Caco-2 (cell line): ENCODE measurements at regions not wholly inside any gene's neighbourhood (a gene's known extent, or its start where the extent isn't known, plus 50 kb on each side); places are given as distances from the start of the nearest gene placed in this dataset.

Source experiments
- BruUV-seq: library from RNA; stranded (reverse); fragments of 400-500 nt; replicated peaks from 2 replicates; lab custom pipeline; 2021; lab: Mats Ljungman, UMichigan
- CTCF ChIA-PET: fragments of 300-600 bp; sonication (Branson Sonifier 250); formaldehyde crosslinking; loops from one replicate; lab custom pipeline; 2022; ENCODE audit warnings: antibody characterized with exemption; lab: Charles Lee
- POLR2A ChIA-PET: fragments of 300-600 bp; sonication (Branson Sonifier 250); formaldehyde crosslinking; loops from one replicate; lab custom pipeline; 2022; ENCODE audit warnings: antibody characterized with exemption; lab: Charles Lee
- DNase-seq, 2 experiments: peaks; one replicate each; pipeline versions ENCODE4 v3.0.0 to v3.0.0-alpha.2; 2020 to 2022
- H3K27me3 ChIP-seq: replicated peaks from 2 replicates; pipeline ENCODE4 v1.6.0; 2011; ENCODE audit warnings: low read length; ENCODE audit not compliant: control insufficient read depth, insufficient read depth
- H3K36me3 ChIP-seq: 2 replicates; pipeline ENCODE4 v1.5.1; 2011; ENCODE audit warnings: low read length; ENCODE audit not compliant: control insufficient read depth, insufficient read depth
- H3K4me1 ChIP-seq: fragments of 250-450 bp; sonication (Bioruptor Pico); 2 replicates; pipeline ENCODE4 v1.5.1; 2020; ENCODE audit warnings: mild to moderate bottlenecking
- H3K4me3 ChIP-seq: 2 replicates; pipeline ENCODE4 v1.5.1; 2011; ENCODE audit warnings: low read depth, mild to moderate bottlenecking, control low read depth, low read length
- H3K9me3 ChIP-seq: fragments of 250-450 bp; sonication (Bioruptor Pico); 2 replicates; pipeline ENCODE4 v1.5.1; 2020; ENCODE audit warnings: mild to moderate bottlenecking, moderate library complexity
- H3K27ac Mint-ChIP-seq: one replicate; pipeline ENCODE4 v1.8.0; 2022; ENCODE audit warnings: mixed read lengths; ENCODE audit not compliant: unreplicated experiment
- H3K27me3 Mint-ChIP-seq: one replicate; pipeline ENCODE4 v1.8.0; 2022; ENCODE audit warnings: mixed read lengths; ENCODE audit not compliant: insufficient read depth, unreplicated experiment
- H3K36me3 Mint-ChIP-seq: one replicate; pipeline ENCODE4 v1.8.0; 2022; ENCODE audit warnings: mild to moderate bottlenecking, mixed read lengths; ENCODE audit not compliant: insufficient read depth, unreplicated experiment
- H3K4me1 Mint-ChIP-seq: one replicate; pipeline ENCODE4 v1.8.0; 2022; ENCODE audit warnings: low read depth, mixed read lengths; ENCODE audit not compliant: unreplicated experiment
- H3K4me3 Mint-ChIP-seq: one replicate; pipeline ENCODE4 v1.8.0; 2022; ENCODE audit warnings: mild to moderate bottlenecking, moderate library complexity, mixed read lengths; ENCODE audit not compliant: unreplicated experiment
- H3K9me3 Mint-ChIP-seq: one replicate; pipeline ENCODE4 v1.8.0; 2022; ENCODE audit warnings: mixed read lengths; ENCODE audit not compliant: unreplicated experiment
- intact Hi-C: fragments of 100-400 bp; cut with micrococcal nuclease; formaldehyde crosslinking; loops from one replicate; pipeline ENCODE4 v1.10.0; 2022; ENCODE audit not compliant: unreplicated experiment
- TF ChIP-seq, protein P1 (sequence below), 2 experiments: fragments of 200-600 bp in 1 of 2; IDR thresholded peaks; 1 replicate in 1 of 2; 2 replicates in 1 of 2; pipeline versions ENCODE4 v1.5.1 to v1.8.0; 2011 to 2022; ENCODE audit warnings: antibody characterized with exemption in 1 of 2, control low read depth in 1 of 2, inconsistent platforms in 1 of 2, low read depth in 1 of 2, low read length in 1 of 2, mild to moderate bottlenecking in 1 of 2, moderate library complexity in 1 of 2; ENCODE audit not compliant: insufficient read depth in 1 of 2, severe bottlenecking in 1 of 2, unreplicated experiment in 1 of 2

DNA sequence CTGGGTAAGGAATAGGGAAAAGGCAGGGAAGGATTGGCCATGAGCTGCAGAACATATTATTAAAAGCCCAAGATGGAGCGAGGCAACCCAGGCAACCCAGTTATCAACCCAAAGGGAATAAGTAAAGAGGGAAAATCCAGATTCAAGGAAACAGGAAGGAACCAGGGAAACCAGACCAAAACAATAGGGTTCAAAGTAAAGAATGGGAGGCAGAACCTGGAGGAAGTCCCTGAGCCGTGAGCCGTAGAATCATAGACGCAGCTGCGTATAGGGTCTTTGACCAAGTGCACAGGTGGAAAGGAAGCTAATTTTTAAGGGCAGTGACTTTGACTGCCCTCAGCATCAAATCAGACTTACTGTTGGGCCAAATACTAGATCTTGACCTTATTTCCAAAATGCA, 98.5 kb upstream of the SRD5A3 start:
- H3K36me3 Mint-ChIP-seq: no peaks in the 10 kb centered on the region
- intact Hi-C loops: no loop called here
- Histone ChIP-seq H3K9me3 (no peaks in the 10 kb centered on the region), H3K36me3 (no peaks in the 10 kb centered on the region), H3K27me3 (no peaks in the 10 kb centered on the region), H3K4me3 (no peak overlapping the region), H3K4me1 (no peaks in the 10 kb centered on the region)
- no peak overlapping the region for H3K27ac Mint-ChIP-seq
- peaks cover 12% of the 10 kb centered on the region for H3K27me3 Mint-ChIP-seq
- no peaks in the 10 kb centered on the region for H3K4me1 Mint-ChIP-seq
- no peaks in the 10 kb centered on the region for H3K9me3 Mint-ChIP-seq
- TF ChIP-seq, protein P1, sequence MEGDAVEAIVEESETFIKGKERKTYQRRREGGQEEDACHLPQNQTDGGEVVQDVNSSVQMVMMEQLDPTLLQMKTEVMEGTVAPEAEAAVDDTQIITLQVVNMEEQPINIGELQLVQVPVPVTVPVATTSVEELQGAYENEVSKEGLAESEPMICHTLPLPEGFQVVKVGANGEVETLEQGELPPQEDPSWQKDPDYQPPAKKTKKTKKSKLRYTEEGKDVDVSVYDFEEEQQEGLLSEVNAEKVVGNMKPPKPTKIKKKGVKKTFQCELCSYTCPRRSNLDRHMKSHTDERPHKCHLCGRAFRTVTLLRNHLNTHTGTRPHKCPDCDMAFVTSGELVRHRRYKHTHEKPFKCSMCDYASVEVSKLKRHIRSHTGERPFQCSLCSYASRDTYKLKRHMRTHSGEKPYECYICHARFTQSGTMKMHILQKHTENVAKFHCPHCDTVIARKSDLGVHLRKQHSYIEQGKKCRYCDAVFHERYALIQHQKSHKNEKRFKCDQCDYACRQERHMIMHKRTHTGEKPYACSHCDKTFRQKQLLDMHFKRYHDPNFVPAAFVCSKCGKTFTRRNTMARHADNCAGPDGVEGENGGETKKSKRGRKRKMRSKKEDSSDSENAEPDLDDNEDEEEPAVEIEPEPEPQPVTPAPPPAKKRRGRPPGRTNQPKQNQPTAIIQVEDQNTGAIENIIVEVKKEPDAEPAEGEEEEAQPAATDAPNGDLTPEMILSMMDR (IDR thresholded peaks at IDR 0.05; ENCODE audit: insufficient read depth in 1 of 2, low read depth in 1 of 2, low read length in 1 of 2, severe bottlenecking in 1 of 2, unreplicated experiment in 1 of 2): no peak
- no peak overlapping the region for H3K4me3 Mint-ChIP-seq
- ChIA-PET CTCF (no interaction called here), POLR2A (no interaction called here)
- no TSS peak for BruUV-seq
- no peak for DNase-seq

DNA sequence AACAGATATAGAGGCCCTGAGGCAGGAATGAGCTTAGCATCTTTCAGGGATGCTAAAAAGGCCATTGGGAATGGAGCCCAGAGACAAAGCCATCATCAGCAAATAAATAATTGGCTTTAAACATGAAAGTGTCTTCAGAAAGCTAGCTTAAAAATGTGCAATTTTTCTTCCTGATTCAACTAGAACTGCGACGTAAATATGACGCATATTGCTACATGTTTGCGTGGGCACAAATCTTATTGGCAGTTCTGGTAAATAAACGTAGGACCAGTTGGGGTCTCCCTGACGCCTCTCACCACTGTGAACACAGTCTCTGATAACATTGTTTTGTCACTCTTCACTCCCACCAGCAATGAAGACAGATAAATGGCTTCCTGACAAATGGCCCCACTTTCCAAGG, 97.3 kb upstream of the SRD5A3 start:
- no peaks in the 10 kb centered on the region for H3K36me3 ChIP-seq
- H3K4me1 ChIP-seq: no peaks in the 10 kb centered on the region
- intact Hi-C loops: no loop called here
- BruUV-seq: no TSS peak
- Mint-ChIP-seq H3K9me3 (no peaks in the 10 kb centered on the region), H3K27me3 (peaks cover 11% of the 10 kb centered on the region), H3K36me3 (no peaks in the 10 kb centered on the region), H3K4me3 (no peak overlapping the region), H3K27ac (no peak overlapping the region), H3K4me1 (no peaks in the 10 kb centered on the region)
- no peaks in the 10 kb centered on the region for H3K9me3 ChIP-seq
- H3K4me3 ChIP-seq: no peak overlapping the region
- POLR2A ChIA-PET: no interaction called here
- H3K27me3 ChIP-seq: no peaks in the 10 kb centered on the region
- CTCF ChIA-PET: no interaction called here
- no peak for DNase-seq
- TF ChIP-seq, protein P1 (IDR thresholded peaks at IDR 0.05; ENCODE audit: insufficient read depth in 1 of 2, low read depth in 1 of 2, low read length in 1 of 2, severe bottlenecking in 1 of 2, unreplicated experiment in 1 of 2): no peak

- Histone ChIP-seq H3K4me3 (no peak overlapping the region), H3K27me3 (no peaks in the 10 kb centered on the region), H3K4me1 (no peaks in the 10 kb centered on the region), H3K36me3 (no peaks in the 10 kb centered on the region), H3K9me3 (no peaks in the 10 kb centered on the region)
- H3K27me3 Mint-ChIP-seq: peaks cover 14% of the 10 kb centered on the region
- intact Hi-C loops: no loop called here
- ChIA-PET POLR2A (no interaction called here), CTCF (no interaction called here)
- no TSS peak for BruUV-seq
- H3K9me3 Mint-ChIP-seq: no peaks in the 10 kb centered on the region
- H3K4me1 Mint-ChIP-seq: no peaks in the 10 kb centered on the region
- H3K27ac Mint-ChIP-seq: no peak overlapping the region
- TF ChIP-seq, protein P1 (IDR thresholded peaks at IDR 0.05; ENCODE audit: insufficient read depth in 1 of 2, low read depth in 1 of 2, low read length in 1 of 2, severe bottlenecking in 1 of 2, unreplicated experiment in 1 of 2): no peak
- H3K36me3 Mint-ChIP-seq: no peaks in the 10 kb centered on the region
- no peak for DNase-seq
- no peak overlapping the region for H3K4me3 Mint-ChIP-seq
These were observed 96.6 kb upstream of the SRD5A3 start for GRCh38 chr4:55249476-55249875.
